Astrocyte (in vitro differentiated cells and primary cell): ENCODE measurements at regions not wholly inside any gene's neighbourhood (a gene's known extent, or its start where the extent isn't known, plus 50 kb on each side); places are given as distances from the start of the nearest gene placed in this dataset.

Experiments
- DNase-seq: peaks from one replicate; pipeline ENCODE4 v3.0.0-alpha.2; 2010; ENCODE audit warnings: low read depth
- FAIRE-seq: peaks from 2 replicates; lab custom pipeline; 2011; peaks lifted over from hg19 to GRCh38; lab: Jason Lieb, UNC
- H2AFZ ChIP-seq: 2 replicates; pipeline ENCODE4 v1.6.0; 2012; ENCODE audit warnings: low read depth, low read length, inconsistent platforms
- H3K27ac ChIP-seq: 2 replicates; pipeline ENCODE4 v1.5.1; 2011; ENCODE audit warnings: low read depth, low read length, inconsistent platforms
- H3K27me3 ChIP-seq: 2 replicates; pipeline ENCODE4 v1.6.0; 2011; ENCODE audit warnings: low read length, inconsistent platforms; ENCODE audit not compliant: insufficient read depth
- H3K36me3 ChIP-seq: 2 replicates; pipeline ENCODE4 v1.5.1; 2011; ENCODE audit warnings: low read length, inconsistent platforms; ENCODE audit not compliant: insufficient read depth
- H3K4me1 ChIP-seq: 2 replicates; pipeline ENCODE4 v1.5.1; 2011; ENCODE audit warnings: low read length, inconsistent platforms; ENCODE audit not compliant: insufficient read depth
- H3K4me2 ChIP-seq: 2 replicates; pipeline ENCODE4 v1.6.0; 2012; ENCODE audit warnings: low read length, inconsistent platforms
- H3K4me3 ChIP-seq: 2 replicates; pipeline ENCODE4 v1.5.1; 2011; ENCODE audit warnings: low read depth, mild to moderate bottlenecking, low read length, inconsistent platforms; ENCODE audit not compliant: insufficient read depth
- H3K79me2 ChIP-seq: 2 replicates; pipeline ENCODE4 v1.6.0; 2012; ENCODE audit warnings: mild to moderate bottlenecking, low read length, inconsistent platforms; ENCODE audit not compliant: insufficient read depth
- H3K9ac ChIP-seq: 2 replicates; pipeline ENCODE4 v1.6.0; 2012; ENCODE audit warnings: mild to moderate bottlenecking, low read length, inconsistent platforms
- H3K9me3 ChIP-seq: 2 replicates; pipeline ENCODE4 v1.5.1; 2012; ENCODE audit warnings: low read depth, mild to moderate bottlenecking, low read length, inconsistent platforms; ENCODE audit not compliant: insufficient read depth
- H4K20me1 ChIP-seq: 2 replicates; pipeline ENCODE4 v1.6.0; 2012; ENCODE audit warnings: low read length, inconsistent platforms; ENCODE audit not compliant: insufficient read depth
- H3K27ac Mint-ChIP-seq: one replicate; pipeline ENCODE4 v1.8.0; 2021; ENCODE audit warnings: mild to moderate bottlenecking, mixed read lengths; ENCODE audit not compliant: unreplicated experiment
- H3K27me3 Mint-ChIP-seq: one replicate; pipeline ENCODE4 v1.8.0; 2021; ENCODE audit warnings: low read depth, mixed read lengths; ENCODE audit not compliant: unreplicated experiment
- H3K36me3 Mint-ChIP-seq: one replicate; pipeline ENCODE4 v1.8.0; 2021; ENCODE audit warnings: low read depth, mixed read lengths; ENCODE audit not compliant: unreplicated experiment
- H3K4me1 Mint-ChIP-seq: one replicate; pipeline ENCODE4 v1.8.0; 2021; ENCODE audit warnings: low read depth, mixed read lengths; ENCODE audit not compliant: unreplicated experiment
- H3K4me3 Mint-ChIP-seq: one replicate; pipeline ENCODE4 v1.8.0; 2021; ENCODE audit warnings: mild to moderate bottlenecking, moderate library complexity, mixed read lengths; ENCODE audit not compliant: unreplicated experiment
- H3K9me3 Mint-ChIP-seq: one replicate; pipeline ENCODE4 v1.8.0; 2021; ENCODE audit warnings: mild to moderate bottlenecking, mixed read lengths; ENCODE audit not compliant: unreplicated experiment
- EZH2 ChIP-seq: IDR thresholded peaks from 2 replicates; pipeline ENCODE4 v1.6.1; 2012; ENCODE audit warnings: mild to moderate bottlenecking, low read length, inconsistent platforms; ENCODE audit not compliant: insufficient read depth
- TF ChIP-seq, protein P1 (sequence below): IDR thresholded peaks from 2 replicates; pipeline ENCODE4 v1.5.1; 2011; ENCODE audit warnings: low read depth, mild to moderate bottlenecking, inconsistent platforms, low read length, moderate library complexity; ENCODE audit not compliant: insufficient read depth

DNA sequence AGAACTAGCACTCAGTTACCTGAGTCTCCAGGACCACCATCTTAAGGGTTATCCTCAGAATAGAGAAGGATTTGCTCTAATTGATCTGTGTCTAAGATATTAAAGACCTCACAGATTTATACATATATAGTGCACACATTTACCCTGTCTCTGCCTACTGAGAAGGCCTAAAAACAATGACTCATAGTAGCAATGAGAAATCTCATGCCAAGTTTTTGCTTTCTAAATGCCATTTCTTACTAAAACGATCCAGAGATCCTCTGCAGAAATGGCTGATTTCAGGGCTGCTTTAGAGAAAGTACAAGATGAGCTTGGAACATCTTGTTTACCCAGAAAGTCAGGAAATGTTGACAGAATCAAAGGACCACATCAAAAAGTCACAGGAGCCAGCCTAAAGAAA, 79.1 kb upstream of the INPP4B start:
- no peak for TF ChIP-seq EZH2
- TF ChIP-seq, protein P1, sequence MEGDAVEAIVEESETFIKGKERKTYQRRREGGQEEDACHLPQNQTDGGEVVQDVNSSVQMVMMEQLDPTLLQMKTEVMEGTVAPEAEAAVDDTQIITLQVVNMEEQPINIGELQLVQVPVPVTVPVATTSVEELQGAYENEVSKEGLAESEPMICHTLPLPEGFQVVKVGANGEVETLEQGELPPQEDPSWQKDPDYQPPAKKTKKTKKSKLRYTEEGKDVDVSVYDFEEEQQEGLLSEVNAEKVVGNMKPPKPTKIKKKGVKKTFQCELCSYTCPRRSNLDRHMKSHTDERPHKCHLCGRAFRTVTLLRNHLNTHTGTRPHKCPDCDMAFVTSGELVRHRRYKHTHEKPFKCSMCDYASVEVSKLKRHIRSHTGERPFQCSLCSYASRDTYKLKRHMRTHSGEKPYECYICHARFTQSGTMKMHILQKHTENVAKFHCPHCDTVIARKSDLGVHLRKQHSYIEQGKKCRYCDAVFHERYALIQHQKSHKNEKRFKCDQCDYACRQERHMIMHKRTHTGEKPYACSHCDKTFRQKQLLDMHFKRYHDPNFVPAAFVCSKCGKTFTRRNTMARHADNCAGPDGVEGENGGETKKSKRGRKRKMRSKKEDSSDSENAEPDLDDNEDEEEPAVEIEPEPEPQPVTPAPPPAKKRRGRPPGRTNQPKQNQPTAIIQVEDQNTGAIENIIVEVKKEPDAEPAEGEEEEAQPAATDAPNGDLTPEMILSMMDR: no peak
- no peak overlapping the region for H3K27ac ChIP-seq
- H3K27ac Mint-ChIP-seq: no peak overlapping the region
- H3K4me3 Mint-ChIP-seq: no peak overlapping the region
- H3K9me3 Mint-ChIP-seq: no peaks in the 10 kb centered on the region
- H3K79me2 ChIP-seq: no peaks in the 10 kb centered on the region
- FAIRE-seq (no peak), DNase-seq (peak; percentile 2)
- H3K36me3 Mint-ChIP-seq: no peaks in the 10 kb centered on the region
- no peaks in the 10 kb centered on the region for H3K36me3 ChIP-seq
- no peaks in the 10 kb centered on the region for H3K4me1 ChIP-seq
- no peak overlapping the region for H3K9ac ChIP-seq
- H2AFZ ChIP-seq: no peak overlapping the region
- H3K27me3 ChIP-seq: no peaks in the 10 kb centered on the region
- no peak overlapping the region for H3K4me3 ChIP-seq
- no peaks in the 10 kb centered on the region for H3K4me1 Mint-ChIP-seq
- H3K9me3 ChIP-seq: no peaks in the 10 kb centered on the region
- H3K27me3 Mint-ChIP-seq: no peaks in the 10 kb centered on the region
- no peak overlapping the region for H3K4me2 ChIP-seq
- no peaks in the 10 kb centered on the region for H4K20me1 ChIP-seq

DNA sequence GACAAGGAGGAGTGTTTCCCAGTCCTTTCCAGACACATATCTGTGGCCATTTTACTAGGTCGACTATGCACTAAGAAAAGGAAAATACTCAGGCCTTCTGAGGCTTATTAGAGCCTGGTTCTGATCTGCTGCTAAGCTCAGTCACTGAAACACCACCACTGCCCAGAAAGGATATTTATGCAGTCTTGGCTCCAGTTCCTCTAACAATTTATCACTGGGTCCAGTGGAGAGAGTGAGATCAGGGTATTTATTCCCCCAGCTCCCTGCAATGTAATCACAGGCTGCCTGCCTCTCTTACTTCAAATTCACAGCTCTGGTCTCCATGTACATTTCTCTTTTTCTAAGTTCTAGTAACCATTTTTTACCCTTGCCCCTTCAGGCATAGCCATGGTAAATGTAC, 81.6 kb upstream of the INPP4B start:
- no peaks in the 10 kb centered on the region for H3K9me3 ChIP-seq
- H3K79me2 ChIP-seq: no peaks in the 10 kb centered on the region
- H3K27ac ChIP-seq: no peak overlapping the region
- Mint-ChIP-seq H3K36me3 (no peaks in the 10 kb centered on the region), H3K4me1 (no peaks in the 10 kb centered on the region), H3K9me3 (no peaks in the 10 kb centered on the region), H3K27ac (no peak overlapping the region), H3K4me3 (no peak overlapping the region), H3K27me3 (no peaks in the 10 kb centered on the region)
- no peak for TF ChIP-seq EZH2
- TF ChIP-seq, protein P1: no peak
- no peaks in the 10 kb centered on the region for H3K36me3 ChIP-seq
- DNase-seq (no peak), FAIRE-seq (no peak)
- no peak overlapping the region for H3K9ac ChIP-seq
- H3K4me2 ChIP-seq: no peak overlapping the region
- H3K4me3 ChIP-seq: no peak overlapping the region
- H3K27me3 ChIP-seq: no peaks in the 10 kb centered on the region
- no peak overlapping the region for H2AFZ ChIP-seq
- no peaks in the 10 kb centered on the region for H3K4me1 ChIP-seq
- H4K20me1 ChIP-seq: no peaks in the 10 kb centered on the region

GRCh38 chr4:142929526-142929925, 83.4 kb upstream of the INPP4B start:
- no peak for FAIRE-seq

More at GRCh38 chr4:142929526-142929925, 83.4 kb upstream of the INPP4B start:
- Histone ChIP-seq H3K4me1 (no peaks in the 10 kb centered on the region), H3K36me3 (no peaks in the 10 kb centered on the region), H3K27ac (no peak overlapping the region), H3K79me2 (no peaks in the 10 kb centered on the region), H2AFZ (no peak overlapping the region), H4K20me1 (no peaks in the 10 kb centered on the region), H3K4me2 (no peak overlapping the region), H3K4me3 (no peak overlapping the region), H3K9ac (no peak overlapping the region), H3K27me3 (no peaks in the 10 kb centered on the region), H3K9me3 (no peaks in the 10 kb centered on the region)
- TF ChIP-seq EZH2: no peak
- TF ChIP-seq, protein P1: no peak
- no peak overlapping the region for H3K4me3 Mint-ChIP-seq
- H3K36me3 Mint-ChIP-seq: no peaks in the 10 kb centered on the region
- H3K27me3 Mint-ChIP-seq: no peaks in the 10 kb centered on the region
- no peak overlapping the region for H3K27ac Mint-ChIP-seq
- H3K9me3 Mint-ChIP-seq: no peaks in the 10 kb centered on the region
- H3K4me1 Mint-ChIP-seq: no peaks in the 10 kb centered on the region
- DNase-seq: no peak
